ENCODE measurements at regions not wholly inside any gene's neighbourhood (a gene's known extent, or its start where the extent isn't known, plus 50 kb on each side); places are given as distances from the start of the nearest gene placed in this dataset.

DNA sequence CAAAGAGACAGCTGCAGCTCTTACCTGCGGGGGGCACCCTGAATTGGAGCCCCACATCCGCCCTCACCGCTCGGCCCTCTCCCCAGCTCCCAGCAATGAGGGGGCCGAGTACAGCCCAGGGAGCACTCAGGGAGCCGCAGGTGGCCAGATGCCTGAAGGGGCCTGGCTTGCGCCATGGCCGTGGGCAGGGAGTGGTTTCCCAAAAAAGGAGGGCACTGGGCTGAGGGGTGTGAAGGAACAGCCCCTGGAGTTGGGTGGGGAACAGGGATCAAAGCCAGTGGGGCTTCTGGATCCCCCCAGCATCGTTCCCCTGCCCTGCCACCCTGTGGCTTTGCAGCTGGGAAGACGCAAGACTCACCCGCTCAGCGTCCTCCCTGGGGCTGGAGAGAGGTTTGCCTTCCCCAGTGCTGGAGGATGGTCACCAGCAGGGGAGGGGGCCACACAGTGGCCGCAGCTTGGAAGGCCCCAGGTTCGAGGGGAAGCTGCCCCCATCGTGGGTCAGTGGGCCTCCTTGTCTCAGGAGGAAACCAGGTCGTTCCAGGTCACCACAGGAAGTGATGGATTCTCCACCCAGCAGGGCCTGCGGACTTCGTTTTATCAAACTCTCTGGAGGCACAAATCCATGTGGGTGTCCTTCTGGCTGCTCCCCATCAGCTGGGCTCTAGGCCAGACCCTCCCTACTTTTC, 68.2 kb upstream of the HPCAL1 start:
- TF ChIP-seq, protein P1, sequence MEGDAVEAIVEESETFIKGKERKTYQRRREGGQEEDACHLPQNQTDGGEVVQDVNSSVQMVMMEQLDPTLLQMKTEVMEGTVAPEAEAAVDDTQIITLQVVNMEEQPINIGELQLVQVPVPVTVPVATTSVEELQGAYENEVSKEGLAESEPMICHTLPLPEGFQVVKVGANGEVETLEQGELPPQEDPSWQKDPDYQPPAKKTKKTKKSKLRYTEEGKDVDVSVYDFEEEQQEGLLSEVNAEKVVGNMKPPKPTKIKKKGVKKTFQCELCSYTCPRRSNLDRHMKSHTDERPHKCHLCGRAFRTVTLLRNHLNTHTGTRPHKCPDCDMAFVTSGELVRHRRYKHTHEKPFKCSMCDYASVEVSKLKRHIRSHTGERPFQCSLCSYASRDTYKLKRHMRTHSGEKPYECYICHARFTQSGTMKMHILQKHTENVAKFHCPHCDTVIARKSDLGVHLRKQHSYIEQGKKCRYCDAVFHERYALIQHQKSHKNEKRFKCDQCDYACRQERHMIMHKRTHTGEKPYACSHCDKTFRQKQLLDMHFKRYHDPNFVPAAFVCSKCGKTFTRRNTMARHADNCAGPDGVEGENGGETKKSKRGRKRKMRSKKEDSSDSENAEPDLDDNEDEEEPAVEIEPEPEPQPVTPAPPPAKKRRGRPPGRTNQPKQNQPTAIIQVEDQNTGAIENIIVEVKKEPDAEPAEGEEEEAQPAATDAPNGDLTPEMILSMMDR (IDR thresholded peaks at IDR 0.05; ENCODE audit: poor library complexity): no peak
- no peak for TF ChIP-seq EZH2phosphoT487 (IDR thresholded peaks at IDR 0.05; ENCODE audit: low read depth, severe bottlenecking, unreplicated experiment)

All from hepatocyte (in vitro differentiated cells).